Retinal pigment epithelial cell (primary cell): ENCODE measurements at regions not wholly inside any gene's neighbourhood (a gene's known extent, or its start where the extent isn't known, plus 50 kb on each side); places are given as distances from the start of the nearest gene placed in this dataset.

ENCODE experiments used
- DNase-seq: peaks from one replicate; pipeline ENCODE4 v3.0.0-alpha.2; 2010; ENCODE audit warnings: low read depth
- H3K4me3 ChIP-seq: 2 replicates; pipeline ENCODE4 v1.5.1; 2011; ENCODE audit warnings: mild to moderate bottlenecking, low read length, control low read depth, moderate library complexity
- TF ChIP-seq, protein P1 (sequence below): conservative IDR thresholded peaks from 2 replicates; pipeline ENCODE4 v1.5.1; 2011; ENCODE audit warnings: low read depth, low read length, control low read depth, inconsistent platforms

DNA sequence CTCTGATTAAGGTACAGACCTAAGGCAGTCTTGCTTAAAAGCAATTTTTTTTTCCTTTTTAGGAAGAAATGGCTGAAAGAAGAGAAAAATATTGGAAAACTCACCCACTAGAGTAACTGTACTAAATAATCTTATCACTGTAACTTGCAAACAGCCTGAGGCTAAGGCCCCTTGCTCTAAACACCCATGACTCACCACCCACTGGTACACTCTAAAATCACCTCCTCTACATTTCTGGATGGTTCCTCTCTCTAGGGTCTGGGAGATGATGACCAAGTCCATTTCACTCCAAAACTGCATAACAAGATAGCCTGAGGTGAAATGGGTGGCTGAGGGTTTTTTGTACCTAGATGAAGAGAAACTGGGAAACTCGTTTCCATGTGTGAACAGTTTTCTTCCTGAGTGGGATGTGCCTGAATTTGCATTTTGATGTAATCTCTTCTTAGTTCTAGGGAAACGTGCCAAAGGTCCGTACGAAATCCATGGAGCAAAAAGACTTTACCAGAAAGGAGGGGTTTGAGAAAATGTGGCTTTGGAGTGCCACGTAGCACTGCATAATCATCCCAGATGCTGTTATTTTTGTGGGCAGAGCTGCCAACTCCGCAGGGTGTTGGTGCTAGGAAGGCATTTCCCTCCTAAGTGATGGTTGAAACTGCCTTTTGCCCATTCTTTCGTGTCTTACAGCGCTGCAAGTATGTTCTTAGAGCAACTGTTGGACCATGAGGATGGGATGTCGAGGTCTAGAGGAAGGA, 113.5 kb upstream of the C10orf90 start:
- no peak for DNase-seq
- no peak overlapping the region for H3K4me3 ChIP-seq
- TF ChIP-seq, protein P1, sequence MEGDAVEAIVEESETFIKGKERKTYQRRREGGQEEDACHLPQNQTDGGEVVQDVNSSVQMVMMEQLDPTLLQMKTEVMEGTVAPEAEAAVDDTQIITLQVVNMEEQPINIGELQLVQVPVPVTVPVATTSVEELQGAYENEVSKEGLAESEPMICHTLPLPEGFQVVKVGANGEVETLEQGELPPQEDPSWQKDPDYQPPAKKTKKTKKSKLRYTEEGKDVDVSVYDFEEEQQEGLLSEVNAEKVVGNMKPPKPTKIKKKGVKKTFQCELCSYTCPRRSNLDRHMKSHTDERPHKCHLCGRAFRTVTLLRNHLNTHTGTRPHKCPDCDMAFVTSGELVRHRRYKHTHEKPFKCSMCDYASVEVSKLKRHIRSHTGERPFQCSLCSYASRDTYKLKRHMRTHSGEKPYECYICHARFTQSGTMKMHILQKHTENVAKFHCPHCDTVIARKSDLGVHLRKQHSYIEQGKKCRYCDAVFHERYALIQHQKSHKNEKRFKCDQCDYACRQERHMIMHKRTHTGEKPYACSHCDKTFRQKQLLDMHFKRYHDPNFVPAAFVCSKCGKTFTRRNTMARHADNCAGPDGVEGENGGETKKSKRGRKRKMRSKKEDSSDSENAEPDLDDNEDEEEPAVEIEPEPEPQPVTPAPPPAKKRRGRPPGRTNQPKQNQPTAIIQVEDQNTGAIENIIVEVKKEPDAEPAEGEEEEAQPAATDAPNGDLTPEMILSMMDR: no peak

DNA sequence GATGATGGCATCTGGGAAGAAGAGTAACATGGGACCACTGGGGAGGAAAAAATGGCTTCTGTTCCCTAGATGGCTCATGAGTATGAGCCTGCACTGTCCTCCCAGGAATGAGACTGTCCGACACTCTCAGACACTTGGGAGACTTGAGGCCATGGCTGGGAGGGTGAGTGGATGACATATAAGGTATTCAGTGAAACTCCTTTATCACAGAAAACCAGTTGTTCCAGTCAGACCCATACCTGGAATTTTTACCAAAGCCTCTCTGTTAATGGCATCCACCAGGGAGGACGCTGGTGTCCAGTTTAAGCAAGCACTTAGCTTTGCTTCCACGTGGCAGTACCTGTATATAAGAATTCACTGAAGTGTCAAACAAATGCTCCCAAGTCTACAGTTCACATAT, 116.7 kb upstream of the C10orf90 start:
- H3K4me3 ChIP-seq: no peak overlapping the region
- TF ChIP-seq, protein P1: no peak
- no peak for DNase-seq

DNA sequence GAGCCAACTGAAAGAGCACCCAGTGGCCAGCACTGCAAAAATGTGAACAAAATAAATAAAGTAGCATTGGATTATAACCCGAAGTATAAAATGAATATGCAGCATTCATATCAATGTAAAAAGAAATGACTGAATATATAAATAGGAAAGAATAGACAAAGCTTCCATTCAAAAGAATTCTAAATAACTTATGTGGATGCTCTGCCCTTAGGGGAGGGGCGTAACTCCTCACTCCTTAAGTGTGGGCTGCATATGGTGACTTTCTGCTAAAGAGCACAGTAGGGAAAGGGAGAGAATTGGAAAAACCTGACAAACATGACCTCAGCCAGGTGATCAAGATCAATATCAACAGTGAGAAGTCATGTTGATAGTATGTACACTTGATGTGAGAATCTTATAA, 109.9 kb upstream of the DOCK1 start:
- DNase-seq: no peak
- H3K4me3 ChIP-seq: no peak overlapping the region
- TF ChIP-seq, protein P1: no peak

DNA sequence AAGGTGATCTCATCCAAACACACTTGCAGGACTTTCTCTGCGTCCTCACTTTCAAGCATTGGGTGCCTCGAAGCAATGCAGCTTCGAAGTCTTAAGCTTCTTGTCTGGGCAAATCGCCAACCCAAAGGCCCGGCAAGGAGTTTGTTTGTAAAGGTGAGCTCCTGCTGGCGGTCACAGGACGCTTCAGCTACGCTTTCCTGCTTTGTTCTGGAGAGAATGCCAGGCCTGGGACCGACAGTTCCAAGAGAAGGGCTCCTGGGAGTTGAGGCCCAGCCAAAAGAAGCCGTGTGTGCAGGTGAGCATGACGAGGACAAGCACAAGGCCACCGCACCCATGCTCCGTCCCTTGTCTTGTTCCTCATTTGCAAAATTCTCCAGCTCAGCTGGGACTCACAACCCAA, 106.6 kb upstream of the DOCK1 start:
- H3K4me3 ChIP-seq: no peak overlapping the region
- DNase-seq: peak; percentile 1
- TF ChIP-seq, protein P1: no peak

DNA sequence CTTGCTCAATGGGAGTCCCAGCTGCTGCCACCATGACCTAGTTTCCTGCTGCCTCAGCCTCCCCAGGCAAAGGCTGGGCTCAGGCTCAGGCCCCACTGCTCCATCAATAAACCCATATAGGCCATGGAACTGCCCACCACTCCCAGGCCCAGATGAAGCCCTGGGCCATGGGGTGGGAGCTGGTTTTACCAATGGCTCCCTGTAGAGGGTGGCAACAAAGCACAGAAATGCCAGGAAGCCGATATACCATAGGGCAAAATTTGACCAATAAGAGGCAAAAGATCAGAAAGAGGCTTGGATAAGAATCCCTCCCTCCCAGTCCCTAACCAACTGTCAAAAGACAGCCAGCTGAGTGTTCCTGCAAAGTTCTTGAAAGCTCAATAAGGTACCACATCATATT, 101.8 kb upstream of the DOCK1 start:
- DNase-seq: no peak
- no peak overlapping the region for H3K4me3 ChIP-seq
- TF ChIP-seq, protein P1: no peak

DNA sequence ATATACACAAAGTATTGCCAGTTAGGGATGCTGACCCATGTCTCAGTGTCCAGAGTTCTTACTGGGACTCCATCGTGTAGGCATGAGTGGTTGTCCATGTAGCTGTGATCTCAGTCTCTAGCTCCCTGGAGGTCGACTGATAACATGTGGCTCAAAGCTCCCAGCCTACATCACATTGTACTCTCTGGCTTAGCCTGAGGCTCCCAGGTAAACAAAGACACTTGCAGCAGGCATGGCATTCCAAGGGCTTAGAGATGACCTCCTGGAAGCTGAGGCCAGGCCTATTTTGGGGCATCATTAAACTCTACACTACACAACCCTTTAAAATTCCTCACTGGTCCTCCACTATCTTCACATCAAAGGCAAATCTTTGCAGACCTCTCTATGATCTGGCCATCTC, 100.8 kb upstream of the DOCK1 start:
- no peak overlapping the region for H3K4me3 ChIP-seq
- TF ChIP-seq, protein P1: no peak
- DNase-seq: no peak

DNA sequence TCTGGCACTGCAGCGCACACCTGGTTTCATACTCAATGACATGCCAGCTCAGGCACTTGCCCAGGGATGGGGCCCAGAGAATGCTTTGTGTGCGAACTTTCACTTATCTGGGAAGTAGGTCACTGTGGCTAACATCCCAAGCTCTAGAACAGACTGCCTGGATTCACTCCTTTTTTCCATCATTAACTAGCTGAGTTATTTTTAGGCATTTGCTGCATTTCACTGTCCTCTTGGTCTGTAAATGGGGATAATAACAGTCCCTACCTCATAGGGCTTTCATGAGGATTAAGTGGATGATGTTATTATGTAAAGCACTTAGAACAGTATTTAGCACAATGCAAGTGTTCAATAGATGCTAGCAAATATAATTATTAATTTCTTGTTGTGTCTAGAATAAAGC, 98.7 kb upstream of the DOCK1 start:
- TF ChIP-seq, protein P1: no peak
- H3K4me3 ChIP-seq: no peak overlapping the region
- no peak for DNase-seq
